ENCODE measurements at regions not wholly inside any gene's neighbourhood (a gene's known extent, or its start where the extent isn't known, plus 50 kb on each side); places are given as distances from the start of the nearest gene placed in this dataset.

- no peak overlapping the region for H3K27ac ChIP-seq
- no peak overlapping the region for H3K4me3 ChIP-seq
- no peaks in the 10 kb centered on the region for H3K4me1 ChIP-seq
- H3K27me3 ChIP-seq = no peaks in the 10 kb centered on the region
- no peak for ATAC-seq
- intact Hi-C loops (cut with DNase I) = no loop called here
- no peak for DNase-seq
- no peaks in the 10 kb centered on the region for H3K36me3 ChIP-seq
- H3K9me3 ChIP-seq = no peaks in the 10 kb centered on the region
- no peak for TF ChIP-seq CTCF (IDR thresholded peaks at IDR 0.05)
Measured at GRCh38 chr12:128138125-128138524, 128.8 kb upstream of the TMEM132C start.

- H3K27me3 ChIP-seq = no peaks in the 10 kb centered on the region
- no peaks in the 10 kb centered on the region for H3K4me1 ChIP-seq
- no peak for DNase-seq
- intact Hi-C loops (cut with DNase I) = no loop called here
- no peak for TF ChIP-seq CTCF (IDR thresholded peaks at IDR 0.05)
- no peaks in the 10 kb centered on the region for H3K9me3 ChIP-seq
- no peaks in the 10 kb centered on the region for H3K36me3 ChIP-seq
- H3K4me3 ChIP-seq = no peak overlapping the region
- ATAC-seq = no peak
- no peak overlapping the region for H3K27ac ChIP-seq
Measured at GRCh38 chr12:128140551-128140950, 126.4 kb upstream of the TMEM132C start.

GRCh38 chr12:128150961-128151360, 116.0 kb upstream of the TMEM132C start:
- Histone ChIP-seq H3K4me3 (no peak overlapping the region), H3K4me1 (no peaks in the 10 kb centered on the region), H3K9me3 (no peaks in the 10 kb centered on the region), H3K27ac (no peak overlapping the region), H3K27me3 (no peaks in the 10 kb centered on the region), H3K36me3 (no peaks in the 10 kb centered on the region)
- DNase-seq = no peak
- ATAC-seq = no peak
- no peak for TF ChIP-seq CTCF (IDR thresholded peaks at IDR 0.05)
- intact Hi-C loops (cut with DNase I) = no loop called here

GRCh38 chr12:128155571-128155970, 111.4 kb upstream of the TMEM132C start:
- Histone ChIP-seq H3K36me3 (no peaks in the 10 kb centered on the region), H3K27me3 (no peaks in the 10 kb centered on the region), H3K4me1 (no peaks in the 10 kb centered on the region), H3K4me3 (no peak overlapping the region), H3K27ac (no peak overlapping the region), H3K9me3 (no peaks in the 10 kb centered on the region)
- DNase-seq (no peak), ATAC-seq (no peak)
- intact Hi-C loops (cut with DNase I) = no loop called here
- no peak for TF ChIP-seq CTCF (IDR thresholded peaks at IDR 0.05)

GRCh38 chr12:128163086-128163485, 103.9 kb upstream of the TMEM132C start:
- Histone ChIP-seq H3K4me1 (no peaks in the 10 kb centered on the region), H3K4me3 (no peak overlapping the region), H3K27me3 (no peaks in the 10 kb centered on the region), H3K36me3 (no peaks in the 10 kb centered on the region), H3K9me3 (no peaks in the 10 kb centered on the region), H3K27ac (no peak overlapping the region)
- DNase-seq (no peak), ATAC-seq (no peak)
- intact Hi-C loops (cut with DNase I) = no loop called here
- no peak for TF ChIP-seq CTCF (IDR thresholded peaks at IDR 0.05)

- Histone ChIP-seq H3K4me1 (no peaks in the 10 kb centered on the region), H3K4me3 (no peak overlapping the region), H3K27ac (no peak overlapping the region), H3K9me3 (no peaks in the 10 kb centered on the region), H3K27me3 (no peaks in the 10 kb centered on the region), H3K36me3 (no peaks in the 10 kb centered on the region)
- intact Hi-C loops (cut with DNase I) = no loop called here
- DNase-seq (no peak), ATAC-seq (no peak)
- TF ChIP-seq CTCF (IDR thresholded peaks at IDR 0.05) = no peak
Measured at GRCh38 chr12:128164533-128164932, 102.4 kb upstream of the TMEM132C start.

All from upper lobe of right lung (tissue), 1 donor.